ENCODE measurements at regions not wholly inside any gene's neighbourhood (a gene's known extent, or its start where the extent isn't known, plus 50 kb on each side); places are given as distances from the start of the nearest gene placed in this dataset.

DNA sequence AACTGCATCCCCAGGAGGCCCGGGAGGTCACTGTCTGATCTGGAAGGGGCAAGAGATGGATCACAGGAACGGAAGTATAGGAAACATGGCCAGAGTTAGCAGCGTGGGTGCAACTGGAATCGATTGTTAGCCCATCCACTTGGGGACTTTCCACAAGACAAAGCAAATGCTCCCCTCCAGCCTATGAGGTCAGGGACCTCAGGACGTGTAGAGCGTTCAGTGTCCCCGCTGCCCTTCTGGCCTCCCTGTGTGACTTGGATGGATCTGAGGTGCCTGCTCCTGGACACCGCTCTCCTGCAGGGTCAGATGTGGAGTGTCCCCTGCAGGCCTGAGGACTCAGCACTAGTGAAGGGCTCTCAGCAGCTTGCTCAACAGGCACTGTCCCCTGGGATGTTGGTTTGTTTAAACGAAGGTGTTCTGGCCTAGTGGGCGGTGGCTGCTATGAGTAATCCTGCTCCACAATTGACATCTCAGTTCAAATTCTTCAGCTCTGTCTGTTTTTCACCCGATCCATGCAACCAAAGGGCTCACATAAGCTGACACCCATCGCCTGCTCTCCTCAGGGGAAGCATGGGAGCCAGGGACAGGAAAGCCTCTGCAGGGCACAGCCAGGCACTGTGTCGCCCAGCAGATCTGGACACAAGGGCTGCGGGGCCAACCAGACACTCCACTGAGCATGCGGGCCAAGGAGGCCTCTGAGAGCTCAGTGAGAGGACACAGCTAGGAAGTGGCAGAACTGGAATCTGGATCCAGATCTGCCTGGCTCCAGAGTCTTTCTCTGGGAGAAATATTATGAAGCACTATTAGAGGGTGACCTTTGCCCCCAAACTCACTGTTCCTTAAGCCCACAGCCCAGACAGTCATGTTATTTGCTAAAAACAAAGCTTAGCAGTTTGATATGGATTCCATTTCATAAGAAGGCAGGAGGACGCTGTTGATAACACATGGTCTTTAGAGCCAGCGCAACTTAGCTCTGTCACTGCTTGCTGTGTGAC lies 78.5 kb downstream of the RHOB start (continued):
- TF ChIP-seq, protein P1, sequence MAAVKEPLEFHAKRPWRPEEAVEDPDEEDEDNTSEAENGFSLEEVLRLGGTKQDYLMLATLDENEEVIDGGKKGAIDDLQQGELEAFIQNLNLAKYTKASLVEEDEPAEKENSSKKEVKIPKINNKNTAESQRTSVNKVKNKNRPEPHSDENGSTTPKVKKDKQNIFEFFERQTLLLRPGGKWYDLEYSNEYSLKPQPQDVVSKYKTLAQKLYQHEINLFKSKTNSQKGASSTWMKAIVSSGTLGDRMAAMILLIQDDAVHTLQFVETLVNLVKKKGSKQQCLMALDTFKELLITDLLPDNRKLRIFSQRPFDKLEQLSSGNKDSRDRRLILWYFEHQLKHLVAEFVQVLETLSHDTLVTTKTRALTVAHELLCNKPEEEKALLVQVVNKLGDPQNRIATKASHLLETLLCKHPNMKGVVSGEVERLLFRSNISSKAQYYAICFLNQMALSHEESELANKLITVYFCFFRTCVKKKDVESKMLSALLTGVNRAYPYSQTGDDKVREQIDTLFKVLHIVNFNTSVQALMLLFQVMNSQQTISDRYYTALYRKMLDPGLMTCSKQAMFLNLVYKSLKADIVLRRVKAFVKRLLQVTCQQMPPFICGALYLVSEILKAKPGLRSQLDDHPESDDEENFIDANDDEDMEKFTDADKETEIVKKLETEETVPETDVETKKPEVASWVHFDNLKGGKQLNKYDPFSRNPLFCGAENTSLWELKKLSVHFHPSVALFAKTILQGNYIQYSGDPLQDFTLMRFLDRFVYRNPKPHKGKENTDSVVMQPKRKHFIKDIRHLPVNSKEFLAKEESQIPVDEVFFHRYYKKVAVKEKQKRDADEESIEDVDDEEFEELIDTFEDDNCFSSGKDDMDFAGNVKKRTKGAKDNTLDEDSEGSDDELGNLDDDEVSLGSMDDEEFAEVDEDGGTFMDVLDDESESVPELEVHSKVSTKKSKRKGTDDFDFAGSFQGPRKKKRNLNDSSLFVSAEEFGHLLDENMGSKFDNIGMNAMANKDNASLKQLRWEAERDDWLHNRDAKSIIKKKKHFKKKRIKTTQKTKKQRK (IDR thresholded peaks at IDR 0.05; ENCODE audit: low read length), result no peak
- TF ChIP-seq, protein P2, sequence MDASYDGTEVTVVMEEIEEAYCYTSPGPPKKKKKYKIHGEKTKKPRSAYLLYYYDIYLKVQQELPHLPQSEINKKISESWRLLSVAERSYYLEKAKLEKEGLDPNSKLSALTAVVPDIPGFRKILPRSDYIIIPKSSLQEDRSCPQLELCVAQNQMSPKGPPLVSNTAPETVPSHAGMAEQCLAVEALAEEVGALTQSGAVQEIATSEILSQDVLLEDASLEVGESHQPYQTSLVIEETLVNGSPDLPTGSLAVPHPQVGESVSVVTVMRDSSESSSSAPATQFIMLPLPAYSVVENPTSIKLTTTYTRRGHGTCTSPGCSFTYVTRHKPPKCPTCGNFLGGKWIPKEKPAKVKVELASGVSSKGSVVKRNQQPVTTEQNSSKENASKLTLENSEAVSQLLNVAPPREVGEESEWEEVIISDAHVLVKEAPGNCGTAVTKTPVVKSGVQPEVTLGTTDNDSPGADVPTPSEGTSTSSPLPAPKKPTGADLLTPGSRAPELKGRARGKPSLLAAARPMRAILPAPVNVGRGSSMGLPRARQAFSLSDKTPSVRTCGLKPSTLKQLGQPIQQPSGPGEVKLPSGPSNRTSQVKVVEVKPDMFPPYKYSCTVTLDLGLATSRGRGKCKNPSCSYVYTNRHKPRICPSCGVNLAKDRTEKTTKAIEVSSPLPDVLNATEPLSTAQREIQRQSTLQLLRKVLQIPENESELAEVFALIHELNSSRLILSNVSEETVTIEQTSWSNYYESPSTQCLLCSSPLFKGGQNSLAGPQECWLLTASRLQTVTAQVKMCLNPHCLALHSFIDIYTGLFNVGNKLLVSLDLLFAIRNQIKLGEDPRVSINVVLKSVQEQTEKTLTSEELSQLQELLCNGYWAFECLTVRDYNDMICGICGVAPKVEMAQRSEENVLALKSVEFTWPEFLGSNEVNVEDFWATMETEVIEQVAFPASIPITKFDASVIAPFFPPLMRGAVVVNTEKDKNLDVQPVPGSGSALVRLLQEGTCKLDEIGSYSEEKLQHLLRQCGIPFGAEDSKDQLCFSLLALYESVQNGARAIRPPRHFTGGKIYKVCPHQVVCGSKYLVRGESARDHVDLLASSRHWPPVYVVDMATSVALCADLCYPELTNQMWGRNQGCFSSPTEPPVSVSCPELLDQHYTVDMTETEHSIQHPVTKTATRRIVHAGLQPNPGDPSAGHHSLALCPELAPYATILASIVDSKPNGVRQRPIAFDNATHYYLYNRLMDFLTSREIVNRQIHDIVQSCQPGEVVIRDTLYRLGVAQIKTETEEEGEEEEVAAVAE (CRISPR knock-in tag; IDR thresholded peaks at IDR 0.05; ENCODE audit: borderline replicate concordance), result peak; percentile 36; the same call in 1 of the 2 replicates
- peak; percentile 82 for TF ChIP-seq ZNF501 (CRISPR knock-in tag; IDR thresholded peaks at IDR 0.05)
- no peak for TF ChIP-seq JDP2 (CRISPR knock-in tag; IDR thresholded peaks at IDR 0.05; ENCODE audit: borderline replicate concordance)
- peak; percentile 54; the same call in 1 of the 2 replicates for TF ChIP-seq ZNF337 (CRISPR knock-in tag; IDR thresholded peaks at IDR 0.05; ENCODE audit: borderline replicate concordance, low read depth)
- TF ChIP-seq HNRNPUL1 (IDR thresholded peaks at IDR 0.05; ENCODE audit: low read depth, low read length), result no peak
- TF ChIP-seq KMT2A (CRISPR knock-in tag; IDR thresholded peaks at IDR 0.05), result no peak; the same call in 1 of the 2 replicates
- TF ChIP-seq, protein P3, sequence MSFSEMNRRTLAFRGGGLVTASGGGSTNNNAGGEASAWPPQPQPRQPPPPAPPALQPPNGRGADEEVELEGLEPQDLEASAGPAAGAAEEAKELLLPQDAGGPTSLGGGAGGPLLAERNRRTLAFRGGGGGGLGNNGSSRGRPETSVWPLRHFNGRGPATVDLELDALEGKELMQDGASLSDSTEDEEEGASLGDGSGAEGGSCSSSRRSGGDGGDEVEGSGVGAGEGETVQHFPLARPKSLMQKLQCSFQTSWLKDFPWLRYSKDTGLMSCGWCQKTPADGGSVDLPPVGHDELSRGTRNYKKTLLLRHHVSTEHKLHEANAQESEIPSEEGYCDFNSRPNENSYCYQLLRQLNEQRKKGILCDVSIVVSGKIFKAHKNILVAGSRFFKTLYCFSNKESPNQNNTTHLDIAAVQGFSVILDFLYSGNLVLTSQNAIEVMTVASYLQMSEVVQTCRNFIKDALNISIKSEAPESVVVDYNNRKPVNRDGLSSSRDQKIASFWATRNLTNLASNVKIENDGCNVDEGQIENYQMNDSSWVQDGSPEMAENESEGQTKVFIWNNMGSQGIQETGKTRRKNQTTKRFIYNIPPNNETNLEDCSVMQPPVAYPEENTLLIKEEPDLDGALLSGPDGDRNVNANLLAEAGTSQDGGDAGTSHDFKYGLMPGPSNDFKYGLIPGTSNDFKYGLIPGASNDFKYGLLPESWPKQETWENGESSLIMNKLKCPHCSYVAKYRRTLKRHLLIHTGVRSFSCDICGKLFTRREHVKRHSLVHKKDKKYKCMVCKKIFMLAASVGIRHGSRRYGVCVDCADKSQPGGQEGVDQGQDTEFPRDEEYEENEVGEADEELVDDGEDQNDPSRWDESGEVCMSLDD (CRISPR knock-in tag; IDR thresholded peaks at IDR 0.05; ENCODE audit: borderline replicate concordance), result no peak
- no peak for TF ChIP-seq CC2D1A (CRISPR knock-in tag; IDR thresholded peaks at IDR 0.05)
- TF ChIP-seq ZBTB7B (CRISPR knock-in tag; IDR thresholded peaks at IDR 0.05), result peak; percentile 72
- peak; percentile 59 for TF ChIP-seq RARA (CRISPR knock-in tag; IDR thresholded peaks at IDR 0.05)
- TF ChIP-seq, protein P4, sequence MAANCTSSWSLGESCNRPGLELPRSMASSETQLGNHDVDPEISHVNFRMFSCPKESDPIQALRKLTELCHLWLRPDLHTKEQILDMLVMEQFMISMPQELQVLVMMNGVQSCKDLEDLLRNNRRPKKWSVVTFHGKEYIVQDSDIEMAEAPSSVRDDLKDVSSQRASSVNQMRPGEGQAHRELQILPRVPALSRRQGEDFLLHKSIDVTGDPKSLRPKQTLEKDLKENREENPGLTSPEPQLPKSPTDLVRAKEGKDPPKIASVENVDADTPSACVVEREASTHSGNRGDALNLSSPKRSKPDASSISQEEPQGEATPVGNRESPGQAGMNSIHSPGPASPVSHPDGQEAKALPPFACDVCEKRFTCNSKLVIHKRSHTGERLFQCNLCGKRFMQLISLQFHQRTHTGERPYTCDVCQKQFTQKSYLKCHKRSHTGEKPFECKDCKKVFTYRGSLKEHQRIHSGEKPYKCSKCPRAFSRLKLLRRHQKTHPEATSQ (CRISPR knock-in tag; IDR thresholded peaks at IDR 0.05; ENCODE audit: borderline replicate concordance), result no peak
- TF ChIP-seq, protein P5, sequence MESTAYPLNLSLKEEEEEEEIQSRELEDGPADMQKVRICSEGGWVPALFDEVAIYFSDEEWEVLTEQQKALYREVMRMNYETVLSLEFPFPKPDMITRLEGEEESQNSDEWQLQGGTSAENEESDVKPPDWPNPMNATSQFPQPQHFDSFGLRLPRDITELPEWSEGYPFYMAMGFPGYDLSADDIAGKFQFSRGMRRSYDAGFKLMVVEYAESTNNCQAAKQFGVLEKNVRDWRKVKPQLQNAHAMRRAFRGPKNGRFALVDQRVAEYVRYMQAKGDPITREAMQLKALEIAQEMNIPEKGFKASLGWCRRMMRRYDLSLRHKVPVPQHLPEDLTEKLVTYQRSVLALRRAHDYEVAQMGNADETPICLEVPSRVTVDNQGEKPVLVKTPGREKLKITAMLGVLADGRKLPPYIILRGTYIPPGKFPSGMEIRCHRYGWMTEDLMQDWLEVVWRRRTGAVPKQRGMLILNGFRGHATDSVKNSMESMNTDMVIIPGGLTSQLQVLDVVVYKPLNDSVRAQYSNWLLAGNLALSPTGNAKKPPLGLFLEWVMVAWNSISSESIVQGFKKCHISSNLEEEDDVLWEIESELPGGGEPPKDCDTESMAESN (CRISPR knock-in tag; conservative IDR thresholded peaks at IDR 0.05), result peak; percentile 86

Data from HepG2 (cell line).